ENCODE measurements at regions not wholly inside any gene's neighbourhood (a gene's known extent, or its start where the extent isn't known, plus 50 kb on each side); places are given as distances from the start of the nearest gene placed in this dataset.
"Not testable (repeated sequence)": the region's sequence is repeated elsewhere in the genome, so short reads cannot be mapped to it uniquely, and the experiment has no call there.

DNA sequence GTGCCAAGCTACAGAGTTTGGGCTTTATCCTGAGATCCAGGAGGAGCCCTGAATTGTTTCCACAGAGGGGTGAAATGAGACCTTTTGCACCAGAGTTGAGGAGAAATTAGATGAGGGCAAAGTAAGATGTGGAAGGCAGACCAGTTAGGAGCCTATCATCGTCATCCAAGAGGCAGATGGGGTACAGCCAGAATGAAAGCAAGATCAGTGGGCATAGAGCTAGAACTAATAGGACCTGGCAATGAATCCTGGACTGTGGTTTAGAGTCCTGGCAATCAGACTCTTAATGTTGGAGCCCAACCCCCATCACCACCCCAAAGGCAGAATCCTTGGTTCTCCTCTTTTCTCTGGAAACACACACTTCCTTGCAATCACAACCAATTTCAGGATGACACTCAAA, 166.6 kb upstream of the HMGA2 start:
- DNase-seq: no peak

DNA sequence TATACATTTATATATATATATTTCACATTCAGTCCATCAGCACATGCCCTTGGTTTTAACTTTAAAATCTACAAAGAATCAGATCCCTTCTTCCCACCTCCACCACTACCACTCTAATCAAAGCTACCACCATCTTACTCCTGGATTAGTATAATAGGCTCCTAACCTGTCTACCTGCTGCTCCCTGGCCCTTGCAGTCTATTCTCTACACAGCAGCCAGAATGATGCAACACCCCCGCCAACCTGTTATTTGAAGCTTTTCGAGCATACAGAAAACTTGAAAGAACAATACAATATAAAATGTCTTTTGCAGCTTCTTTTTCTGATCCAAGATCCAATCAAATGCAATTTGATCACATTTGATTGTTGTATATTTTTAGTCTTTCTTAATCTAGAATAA, 165.9 kb upstream of the HMGA2 start:
- no peak for DNase-seq

GRCh38 chr12:65659681-65660080, 164.6 kb upstream of the HMGA2 start:
- no peak for DNase-seq

DNA sequence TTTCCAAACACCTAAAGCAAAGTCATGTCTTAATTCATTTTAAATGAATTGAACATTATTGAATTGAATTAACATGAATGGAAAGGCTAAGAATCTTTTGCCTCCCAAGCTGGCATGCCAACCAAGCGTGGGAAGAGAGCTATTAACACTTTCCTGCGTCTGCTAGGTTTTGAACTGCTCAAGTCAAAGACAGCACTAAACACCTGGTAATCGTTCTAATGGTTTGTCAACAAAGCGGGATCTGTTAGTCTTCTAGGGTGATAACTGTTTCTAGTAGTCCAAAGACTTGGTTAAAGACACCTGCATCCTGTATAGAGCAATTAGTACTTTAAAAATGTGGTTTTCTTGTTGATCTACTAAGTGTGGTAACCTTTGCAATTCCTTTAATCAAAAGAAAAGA, 164.2 kb upstream of the HMGA2 start:
- no peak for DNase-seq

- DNase-seq: no peak
Observed at GRCh38 chr12:65660836-65661235, 163.4 kb upstream of the HMGA2 start.

GRCh38 chr12:65662590-65662989, 161.7 kb upstream of the HMGA2 start:
- no peak for DNase-seq

GRCh38 chr12:65663097-65663496, 161.2 kb upstream of the HMGA2 start:
- DNase-seq: no peak

DNA sequence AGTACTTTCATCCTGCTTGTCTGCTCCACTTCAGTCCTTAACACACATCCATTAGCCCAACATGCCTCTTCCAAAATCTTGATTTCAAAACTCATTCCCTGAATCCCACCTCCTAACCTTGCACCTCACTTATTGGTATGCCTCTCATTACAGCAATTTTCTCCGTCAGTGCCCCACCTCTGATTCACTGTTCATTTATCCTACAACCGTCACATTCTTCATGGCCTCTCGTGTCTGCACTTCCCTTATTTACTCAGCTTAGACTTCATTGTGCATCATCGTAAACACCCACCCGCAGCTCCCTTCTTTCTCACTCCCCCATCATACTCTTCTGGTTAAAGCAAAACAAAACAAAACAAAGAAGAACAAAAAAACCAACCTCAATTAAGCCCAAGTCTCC, 160.6 kb upstream of the HMGA2 start:
- DNase-seq: no peak

GRCh38 chr12:65664715-65665250, 159.5 kb upstream of the HMGA2 start:
- DNase-seq: no peak

- no peak for DNase-seq
Observed at GRCh38 chr12:65665817-65666216, 158.5 kb upstream of the HMGA2 start.

DNA sequence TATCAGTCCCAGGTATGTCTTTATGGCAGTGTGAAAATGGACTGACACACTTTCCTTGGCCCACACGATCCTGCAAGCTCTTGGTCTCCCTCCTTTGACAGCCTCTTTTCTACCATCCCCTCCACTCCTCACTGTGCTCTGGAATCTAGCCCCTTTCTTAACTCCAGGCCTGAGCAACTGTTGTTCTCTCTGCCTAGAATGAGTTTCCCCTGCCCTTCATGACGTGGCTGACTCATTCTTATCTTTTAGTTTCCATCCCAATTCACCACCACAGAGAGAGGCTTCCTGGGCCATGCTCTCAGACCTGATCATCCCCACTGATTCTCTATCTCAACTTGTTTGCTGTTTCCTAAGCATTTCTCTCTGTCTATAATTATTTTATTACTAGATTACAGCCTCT, 157.4 kb upstream of the HMGA2 start:
- no peak for DNase-seq

GRCh38 chr12:65667932-65668331, 156.4 kb upstream of the HMGA2 start:
- DNase-seq: no peak

- no peak for DNase-seq
Observed at GRCh38 chr12:65668981-65669695, 155.1 kb upstream of the HMGA2 start.

- DNase-seq: no peak
Observed at GRCh38 chr12:65670775-65671174, 153.5 kb upstream of the HMGA2 start.

DNA sequence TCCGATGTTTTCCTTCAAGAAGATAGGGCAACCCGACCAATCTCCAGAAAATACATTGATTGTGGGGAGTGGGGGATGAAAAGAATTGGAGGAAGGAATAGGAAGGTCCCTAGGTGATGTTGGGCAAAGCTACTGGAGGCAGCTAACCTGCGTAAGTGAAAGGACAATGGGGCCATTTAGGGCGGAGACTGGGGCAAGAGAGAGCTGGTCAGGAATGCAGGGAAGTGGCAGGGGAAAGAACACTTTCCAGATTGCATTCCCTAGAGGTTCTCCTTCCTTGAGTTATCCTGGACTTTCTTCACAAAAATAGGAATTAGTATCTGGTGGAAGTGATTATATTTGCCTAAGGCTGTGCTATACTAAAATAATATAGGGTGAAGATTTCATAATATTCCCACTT, 151.8 kb upstream of the HMGA2 start:
- DNase-seq: no peak

DNA sequence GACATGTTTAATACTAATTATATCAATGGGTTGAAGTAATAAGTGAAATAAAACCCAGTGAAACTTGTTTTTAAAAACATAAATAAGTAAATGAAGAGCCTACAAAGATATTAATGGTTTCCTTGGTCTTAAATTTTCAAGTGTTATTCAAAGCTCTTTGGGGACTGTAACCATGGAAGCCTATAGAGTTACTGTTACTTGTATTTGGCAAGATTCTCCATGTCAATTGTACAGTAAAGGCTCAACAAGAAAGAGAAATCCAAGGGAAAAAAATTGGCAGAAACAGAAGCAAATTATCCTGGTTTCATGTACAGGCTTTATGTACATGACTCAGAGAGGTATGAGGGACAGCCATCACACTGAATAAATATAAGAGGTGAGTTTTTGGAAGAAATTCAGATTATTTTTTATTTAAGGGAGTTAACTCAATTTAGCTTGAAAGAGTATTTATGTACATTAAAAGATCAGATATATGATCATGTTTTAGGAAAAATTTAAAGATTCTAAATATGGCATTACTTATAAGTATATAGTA, 151.1 kb upstream of the HMGA2 start:
- DNase-seq: no peak

- DNase-seq: no peak
Observed at GRCh38 chr12:65673732-65674131, 150.6 kb upstream of the HMGA2 start.

GRCh38 chr12:65675141-65675621, 149.1 kb upstream of the HMGA2 start:
- DNase-seq: no peak

GRCh38 chr12:65678172-65678571, 146.1 kb upstream of the HMGA2 start:
- DNase-seq: not testable (repeated sequence)

DNA sequence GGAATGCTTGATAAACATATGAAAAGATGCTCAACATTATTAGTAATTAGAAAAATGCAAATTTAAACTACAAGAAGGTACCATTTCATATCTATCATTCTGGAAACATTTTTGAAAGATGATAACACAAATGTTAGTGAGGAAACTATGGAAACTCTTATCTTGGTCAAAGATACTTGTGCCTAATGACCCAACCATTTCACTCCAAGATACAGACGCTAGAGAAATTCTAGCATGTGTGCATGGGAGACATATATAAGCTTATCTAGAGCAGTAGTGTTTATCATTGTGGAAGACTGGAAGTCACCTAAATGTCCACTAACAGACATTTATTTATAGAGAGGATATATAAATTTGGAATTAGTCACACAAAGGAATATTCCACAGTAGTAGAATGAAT, 143.1 kb upstream of the HMGA2 start:
- DNase-seq: no peak

- DNase-seq: no peak
Observed at GRCh38 chr12:65682112-65682511, 142.2 kb upstream of the HMGA2 start.

GRCh38 chr12:65684906-65685305, 139.4 kb upstream of the HMGA2 start:
- DNase-seq: no peak

GRCh38 chr12:65685514-65685913, 138.8 kb upstream of the HMGA2 start:
- no peak for DNase-seq

DNA sequence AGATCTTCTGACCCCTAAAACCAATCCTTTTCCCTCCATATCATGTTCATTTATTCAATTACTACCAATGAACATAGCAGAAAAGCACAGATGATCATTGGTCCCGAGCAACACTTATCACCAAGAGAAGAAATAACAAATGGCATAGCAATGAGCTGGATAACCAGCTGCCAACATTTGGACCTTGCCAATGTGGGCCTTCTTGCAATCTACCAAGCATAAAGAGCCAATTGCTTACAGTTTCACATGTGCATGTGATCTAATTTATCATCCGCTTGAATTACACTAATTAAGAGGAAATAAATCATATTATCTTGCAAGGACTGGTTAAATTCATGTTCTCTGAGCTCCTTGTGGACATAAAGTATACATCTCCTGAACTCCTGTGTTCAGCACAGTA, 134.8 kb upstream of the HMGA2 start:
- DNase-seq: no peak

GRCh38 chr12:65690477-65690876, 133.8 kb upstream of the HMGA2 start:
- DNase-seq: no peak

Data from stimulated activated naive CD4-positive, alpha-beta T cell (primary cell).